MCF 10A (cell line): ENCODE measurements at regions not wholly inside any gene's neighbourhood (a gene's known extent, or its start where the extent isn't known, plus 50 kb on each side); places are given as distances from the start of the nearest gene placed in this dataset.

Source experiments
- BruUV-seq: library from RNA; stranded (reverse); fragments of 400-500 nt; replicated peaks from 2 replicates; lab custom pipeline; 2021; lab: Mats Ljungman, UMichigan
- CTCF ChIA-PET: fragments of 300-600 bp; sonication (Branson Sonifier 250); formaldehyde crosslinking; extraction: SDS; loops from one replicate; lab custom pipeline; 2021; ENCODE audit warnings: antibody characterized with exemption, inconsistent platforms; lab: Yijun Ruan, JAX
- POLR2A ChIA-PET: fragments of 300-600, 350-650 bp; sonication (Branson Sonifier 250); formaldehyde crosslinking; extraction: SDS; loops from one replicate; lab custom pipeline; 2020; ENCODE audit warnings: antibody characterized with exemption, inconsistent platforms; lab: Yijun Ruan, JAX
- DNase-seq: peaks from one replicate; pipeline ENCODE4 v3.0.0-alpha.2; 2018; ENCODE audit not compliant: unreplicated experiment
- H3K27ac Mint-ChIP-seq: one replicate; pipeline ENCODE4 v1.8.0; 2022; ENCODE audit warnings: mild to moderate bottlenecking, low read depth, mixed read lengths; ENCODE audit not compliant: unreplicated experiment
- H3K27me3 Mint-ChIP-seq: one replicate; pipeline ENCODE4 v1.8.0; 2022; ENCODE audit warnings: mixed read lengths; ENCODE audit not compliant: insufficient read depth, unreplicated experiment
- H3K36me3 Mint-ChIP-seq: one replicate; pipeline ENCODE4 v1.8.0; 2022; ENCODE audit warnings: mild to moderate bottlenecking, moderate library complexity, mixed read lengths; ENCODE audit not compliant: insufficient read depth, unreplicated experiment
- H3K4me1 Mint-ChIP-seq: one replicate; pipeline ENCODE4 v1.8.0; 2022; ENCODE audit warnings: mixed read lengths; ENCODE audit not compliant: insufficient read depth, unreplicated experiment
- H3K4me3 Mint-ChIP-seq: one replicate; pipeline ENCODE4 v1.8.0; 2022; ENCODE audit warnings: mild to moderate bottlenecking, moderate library complexity, mixed read lengths; ENCODE audit not compliant: unreplicated experiment
- H3K9me3 Mint-ChIP-seq: one replicate; pipeline ENCODE4 v1.8.0; 2022; ENCODE audit warnings: mixed read lengths; ENCODE audit not compliant: unreplicated experiment
- CTCF ChIP-seq: fragments of 200-600 bp; IDR thresholded peaks from one replicate; pipeline ENCODE4 v1.8.0; 2022; ENCODE audit warnings: antibody characterized with exemption, mild to moderate bottlenecking; ENCODE audit not compliant: unreplicated experiment
- intact Hi-C: fragments of 100-400 bp; cut with micrococcal nuclease; formaldehyde crosslinking; loops from 2 replicates; pipeline ENCODE4 v1.14.1; 2022

GRCh38 chr2:217429981-217430500 lies 570.2 kb upstream of the TNP1 start:
- no peak overlapping the region for H3K4me3 Mint-ChIP-seq
- intact Hi-C loops = no loop called here
- no TSS peak for BruUV-seq
- H3K27me3 Mint-ChIP-seq = no peaks in the 10 kb centered on the region
- peaks cover 30% of the 10 kb centered on the region for H3K4me1 Mint-ChIP-seq
- H3K36me3 Mint-ChIP-seq = no peaks in the 10 kb centered on the region
- H3K9me3 Mint-ChIP-seq = no peaks in the 10 kb centered on the region
- no peak for DNase-seq
- no peak for TF ChIP-seq CTCF
- H3K27ac Mint-ChIP-seq = no peak overlapping the region
- ChIA-PET CTCF (interaction anchor here (0.7 to 0.8 kb wide), 2 partner anchors 60 to 664 kb away, joined by 3 to 4 read pairs; no protein-coding TSS in a partner anchor), POLR2A (no interaction called here)

GRCh38 chr2:217421834-217422233 lies 562.0 kb upstream of the TNP1 start:
- no peaks in the 10 kb centered on the region for H3K9me3 Mint-ChIP-seq

GRCh38 chr2:217420854-217421253 lies 561.0 kb upstream of the TNP1 start:
- CTCF ChIA-PET = interaction anchor here (0.6 kb wide), 1 partner anchor 716 kb away, joined by 4 read pairs; no protein-coding TSS in a partner anchor
- intact Hi-C loops = no loop called here
- no peaks in the 10 kb centered on the region for H3K9me3 Mint-ChIP-seq

More at GRCh38 chr2:217421834-217422233, 562.0 kb upstream of the TNP1 start:
- no peak for TF ChIP-seq CTCF
- ChIA-PET CTCF (interaction anchor here (0.6 kb wide), 1 partner anchor 65 kb away, joined by 3 read pairs; no protein-coding TSS in a partner anchor), POLR2A (no interaction called here)
- BruUV-seq = no TSS peak
- intact Hi-C loops = no loop called here
- no peaks in the 10 kb centered on the region for H3K36me3 Mint-ChIP-seq
- H3K27me3 Mint-ChIP-seq = peaks cover 15% of the 10 kb centered on the region
- no peak for DNase-seq
- no peak overlapping the region for H3K4me3 Mint-ChIP-seq
- no peaks in the 10 kb centered on the region for H3K4me1 Mint-ChIP-seq
- no peak overlapping the region for H3K27ac Mint-ChIP-seq

More at GRCh38 chr2:217420854-217421253, 561.0 kb upstream of the TNP1 start:
- Mint-ChIP-seq H3K36me3 (no peaks in the 10 kb centered on the region), H3K4me3 (no peak overlapping the region), H3K27ac (no peak overlapping the region), H3K4me1 (no peaks in the 10 kb centered on the region), H3K27me3 (peaks cover 23% of the 10 kb centered on the region)
- no peak for DNase-seq
- no TSS peak for BruUV-seq
- TF ChIP-seq CTCF = no peak
- POLR2A ChIA-PET = no interaction called here
